Lower lobe of right lung (tissue), 2 donors: ENCODE measurements at regions not wholly inside any gene's neighbourhood (a gene's known extent, or its start where the extent isn't known, plus 50 kb on each side); places are given as distances from the start of the nearest gene placed in this dataset.

Experiments
- ATAC-seq, 2 donors: fragments of 200-7000 bp; cut with Tn5 transposase; one replicate each; pipeline ENCODE4 v1.9.1; 2020 to 2022; ENCODE audit warnings: mild to moderate bottlenecking in 2 of 2, moderate library complexity in 2 of 2
- DNase-seq: peaks from one replicate; pipeline ENCODE4 v3.0.0-alpha.2; 2020
- H3K27ac ChIP-seq: fragments of 200-600 bp; one replicate; pipeline ENCODE4 v1.8.0; 2022
- H3K27me3 ChIP-seq: fragments of 200-600 bp; one replicate; pipeline ENCODE4 v1.8.0; 2022; ENCODE audit warnings: low read depth
- H3K36me3 ChIP-seq: fragments of 200-600 bp; one replicate; pipeline ENCODE4 v1.8.0; 2022; ENCODE audit warnings: mild to moderate bottlenecking
- H3K4me1 ChIP-seq: fragments of 200-600 bp; one replicate; pipeline ENCODE4 v1.8.0; 2022
- H3K4me3 ChIP-seq: fragments of 200-600 bp; one replicate; pipeline ENCODE4 v1.8.0; 2022; ENCODE audit warnings: mild to moderate bottlenecking
- H3K9me3 ChIP-seq: fragments of 200-600 bp; one replicate; pipeline ENCODE4 v1.8.0; 2022
- intact Hi-C: fragments of 100-400 bp; cut with DNase I; formaldehyde crosslinking; loops from one replicate; pipeline ENCODE4 v1.11.0; 2022
- TF ChIP-seq, protein P1 (sequence below): fragments of 200-600 bp; IDR thresholded peaks from one replicate; pipeline ENCODE4 v1.8.0; 2022; ENCODE audit warnings: antibody characterized with exemption, mild to moderate bottlenecking
- donor health status: DM: no; HTN: yes; CAD: no; lungs with severe emphysema.

DNA sequence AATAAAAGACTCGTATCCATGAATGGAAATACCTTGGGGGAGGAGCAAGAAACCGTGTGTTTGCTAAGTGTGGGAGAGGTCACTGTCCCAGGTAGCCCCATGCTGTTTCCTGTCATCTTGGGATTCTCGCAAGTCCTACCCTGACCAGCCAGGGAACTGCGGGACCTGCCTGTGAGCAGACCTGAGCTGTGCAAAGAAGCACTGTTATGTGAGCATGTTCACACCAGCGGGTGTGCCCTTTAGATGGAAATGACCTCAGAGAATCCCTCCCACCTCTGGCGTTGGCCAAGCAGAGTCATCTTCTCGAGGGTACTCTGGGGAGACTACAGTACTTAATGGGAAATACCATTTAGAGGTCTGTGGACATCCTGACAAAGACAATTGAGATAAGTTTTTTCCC is 127.0 kb upstream of the MON1B start:
- no peaks in the 10 kb centered on the region for H3K9me3 ChIP-seq
- TF ChIP-seq, protein P1, sequence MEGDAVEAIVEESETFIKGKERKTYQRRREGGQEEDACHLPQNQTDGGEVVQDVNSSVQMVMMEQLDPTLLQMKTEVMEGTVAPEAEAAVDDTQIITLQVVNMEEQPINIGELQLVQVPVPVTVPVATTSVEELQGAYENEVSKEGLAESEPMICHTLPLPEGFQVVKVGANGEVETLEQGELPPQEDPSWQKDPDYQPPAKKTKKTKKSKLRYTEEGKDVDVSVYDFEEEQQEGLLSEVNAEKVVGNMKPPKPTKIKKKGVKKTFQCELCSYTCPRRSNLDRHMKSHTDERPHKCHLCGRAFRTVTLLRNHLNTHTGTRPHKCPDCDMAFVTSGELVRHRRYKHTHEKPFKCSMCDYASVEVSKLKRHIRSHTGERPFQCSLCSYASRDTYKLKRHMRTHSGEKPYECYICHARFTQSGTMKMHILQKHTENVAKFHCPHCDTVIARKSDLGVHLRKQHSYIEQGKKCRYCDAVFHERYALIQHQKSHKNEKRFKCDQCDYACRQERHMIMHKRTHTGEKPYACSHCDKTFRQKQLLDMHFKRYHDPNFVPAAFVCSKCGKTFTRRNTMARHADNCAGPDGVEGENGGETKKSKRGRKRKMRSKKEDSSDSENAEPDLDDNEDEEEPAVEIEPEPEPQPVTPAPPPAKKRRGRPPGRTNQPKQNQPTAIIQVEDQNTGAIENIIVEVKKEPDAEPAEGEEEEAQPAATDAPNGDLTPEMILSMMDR: no peak
- no peak overlapping the region for H3K27ac ChIP-seq
- no peak for DNase-seq
- no peak overlapping the region for H3K4me3 ChIP-seq
- intact Hi-C loops: no loop called here
- no peaks in the 10 kb centered on the region for H3K4me1 ChIP-seq
- H3K36me3 ChIP-seq: no peaks in the 10 kb centered on the region
- H3K27me3 ChIP-seq: no peaks in the 10 kb centered on the region
- ATAC-seq: no peak

DNA sequence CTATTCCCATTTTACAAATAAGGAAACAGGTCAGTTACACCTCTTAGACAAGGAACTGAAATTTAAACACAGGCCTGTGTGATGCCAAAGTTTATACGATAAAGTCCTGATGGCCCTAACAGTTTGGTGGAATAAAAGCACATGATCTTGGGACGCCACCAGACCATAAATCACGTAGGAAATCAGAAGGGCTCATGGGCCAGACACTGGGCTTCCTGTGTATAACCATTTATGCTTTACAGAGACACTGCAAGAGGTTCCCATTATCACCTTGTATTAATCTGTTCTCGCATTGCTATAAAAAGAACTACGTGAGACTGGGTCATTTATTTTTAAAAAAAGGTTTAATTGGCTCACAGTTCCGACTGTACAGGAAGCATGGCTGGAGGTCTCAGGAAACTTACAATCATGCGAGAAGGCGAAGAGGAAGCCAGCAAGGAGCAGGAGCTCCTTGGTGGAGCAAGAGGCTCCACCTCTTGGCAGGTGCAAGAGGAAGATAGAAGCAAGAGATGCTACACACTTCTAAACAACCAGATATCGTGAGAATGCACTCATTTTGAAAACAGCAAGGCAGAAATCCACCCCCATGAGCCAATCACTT is 124.0 kb upstream of the MON1B start:
- Histone ChIP-seq H3K27me3 (no peaks in the 10 kb centered on the region), H3K9me3 (no peaks in the 10 kb centered on the region), H3K36me3 (no peaks in the 10 kb centered on the region), H3K27ac (no peak overlapping the region), H3K4me1 (no peaks in the 10 kb centered on the region), H3K4me3 (no peak overlapping the region)
- intact Hi-C loops: no loop called here
- DNase-seq: no peak
- ATAC-seq: no peak
- TF ChIP-seq, protein P1: no peak

DNA sequence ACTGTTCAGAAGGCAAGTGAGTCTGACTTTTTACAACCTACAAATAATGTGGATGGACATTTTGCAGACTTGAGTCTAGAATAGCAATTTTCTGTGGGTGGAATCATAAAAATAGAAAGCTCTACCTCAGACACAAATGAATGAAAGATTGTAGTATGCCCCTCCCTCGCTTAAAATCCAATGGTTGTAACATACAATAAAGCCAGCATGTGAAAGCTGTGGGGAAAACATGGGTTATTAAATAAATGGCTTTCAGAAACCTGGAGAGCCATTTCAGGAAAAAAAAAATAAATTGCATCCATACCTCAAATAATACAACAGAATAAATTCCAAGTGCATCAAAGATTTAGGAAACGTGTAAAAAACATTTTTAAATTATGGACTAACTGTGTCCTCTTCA is 123.1 kb upstream of the MON1B start:
- TF ChIP-seq, protein P1: no peak
- DNase-seq (no peak), ATAC-seq (no peak)
- no peaks in the 10 kb centered on the region for H3K36me3 ChIP-seq
- H3K9me3 ChIP-seq: no peaks in the 10 kb centered on the region
- no peak overlapping the region for H3K27ac ChIP-seq
- H3K4me1 ChIP-seq: no peaks in the 10 kb centered on the region
- no peak overlapping the region for H3K4me3 ChIP-seq
- no peaks in the 10 kb centered on the region for H3K27me3 ChIP-seq
- intact Hi-C loops: no loop called here

DNA sequence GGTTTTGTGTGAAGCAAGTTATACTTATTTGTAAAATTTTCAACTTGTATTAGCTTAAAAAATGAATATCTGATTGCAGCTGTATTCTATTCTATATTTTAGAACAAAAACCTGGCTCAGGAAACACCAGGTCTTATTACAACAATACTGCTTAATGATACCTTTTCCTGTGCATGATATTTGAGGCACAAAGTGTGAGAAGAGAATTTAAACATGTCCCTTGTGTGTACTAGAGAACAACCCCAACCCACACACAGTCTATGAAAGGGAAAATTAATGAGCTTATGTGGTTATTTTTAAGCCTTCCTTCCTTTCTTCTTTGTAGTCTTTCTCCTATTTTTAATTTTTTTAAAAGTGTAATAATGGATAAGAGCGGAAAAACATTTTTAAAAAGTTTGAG is 122.6 kb upstream of the MON1B start:
- Histone ChIP-seq H3K36me3 (no peaks in the 10 kb centered on the region), H3K9me3 (no peaks in the 10 kb centered on the region), H3K4me3 (no peak overlapping the region), H3K27me3 (no peaks in the 10 kb centered on the region), H3K27ac (no peak overlapping the region), H3K4me1 (no peaks in the 10 kb centered on the region)
- intact Hi-C loops: no loop called here
- DNase-seq: no peak
- no peak for ATAC-seq
- TF ChIP-seq, protein P1: no peak

DNA sequence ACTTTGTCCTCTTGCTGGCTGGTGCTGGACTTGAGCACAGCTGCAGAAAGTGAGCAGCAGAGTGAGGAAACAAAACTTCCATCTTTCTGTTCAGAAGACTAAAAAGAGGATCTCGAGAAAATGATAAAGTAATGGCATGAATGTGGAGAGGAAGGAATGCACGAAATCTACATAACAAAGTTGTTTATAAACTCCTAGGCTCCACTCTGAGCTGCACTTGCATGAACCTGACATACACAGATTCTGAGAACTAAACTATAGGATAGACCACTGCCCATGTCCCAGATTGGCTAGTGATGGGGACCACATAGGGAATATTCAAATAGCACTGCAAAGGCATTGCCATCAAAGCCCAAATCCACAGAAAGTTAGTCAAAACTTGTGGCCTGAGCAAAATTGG is 121.1 kb upstream of the MON1B start:
- Histone ChIP-seq H3K27ac (no peak overlapping the region), H3K4me1 (no peaks in the 10 kb centered on the region), H3K9me3 (no peaks in the 10 kb centered on the region), H3K27me3 (no peaks in the 10 kb centered on the region), H3K36me3 (no peaks in the 10 kb centered on the region), H3K4me3 (no peak overlapping the region)
- ATAC-seq: no peak
- no peak for DNase-seq
- TF ChIP-seq, protein P1: no peak
- intact Hi-C loops: no loop called here

GRCh38 chr16:77070683-77071082 is 120.3 kb upstream of the MON1B start:
- Histone ChIP-seq H3K4me1 (no peaks in the 10 kb centered on the region), H3K36me3 (no peaks in the 10 kb centered on the region), H3K27ac (no peak overlapping the region), H3K4me3 (no peak overlapping the region), H3K9me3 (no peaks in the 10 kb centered on the region), H3K27me3 (no peaks in the 10 kb centered on the region)
- TF ChIP-seq, protein P1: no peak
- no peak for ATAC-seq
- intact Hi-C loops: no loop called here
- no peak for DNase-seq
